ENCODE measurements at regions not wholly inside any gene's neighbourhood (a gene's known extent, or its start where the extent isn't known, plus 50 kb on each side); places are given as distances from the start of the nearest gene placed in this dataset.

GRCh38 chr2:176725873-176726645, 456.8 kb downstream of the MTX2 start:
- TF ChIP-seq POLR2A (IDR thresholded peaks at IDR 0.05) (no peak), CTCF (IDR thresholded peaks at IDR 0.05) (no peak)
